NCI-H1092 (cell line): ENCODE measurements at regions not wholly inside any gene's neighbourhood (a gene's known extent, or its start where the extent isn't known, plus 50 kb on each side); places are given as distances from the start of the nearest gene placed in this dataset.

Experiments used
- DNase-seq: peaks from one replicate; lab custom pipeline; 2025; lab: John Stamatoyannopoulos, UW

DNA sequence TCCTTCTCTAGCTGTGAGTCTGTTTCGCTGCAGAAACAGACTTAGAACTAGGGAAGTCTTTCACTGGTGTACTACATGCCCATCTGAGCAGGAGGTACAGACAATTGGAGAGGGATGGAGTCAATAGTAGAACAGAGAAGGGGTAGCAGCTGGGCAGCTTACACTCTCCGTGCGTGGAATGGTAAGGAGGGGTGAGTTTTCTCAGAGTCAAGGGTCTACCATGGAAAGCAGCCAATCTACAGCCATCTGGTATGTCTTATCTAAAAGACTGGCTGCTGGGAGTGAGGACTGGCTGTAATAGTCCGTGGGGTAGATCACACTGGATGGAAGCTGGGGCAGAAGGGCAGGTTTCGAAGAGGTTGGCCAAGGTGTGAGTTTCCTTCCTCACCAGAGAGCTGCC lies 137.3 kb upstream of the TENM4 start:
- DNase-seq: no peak

DNA sequence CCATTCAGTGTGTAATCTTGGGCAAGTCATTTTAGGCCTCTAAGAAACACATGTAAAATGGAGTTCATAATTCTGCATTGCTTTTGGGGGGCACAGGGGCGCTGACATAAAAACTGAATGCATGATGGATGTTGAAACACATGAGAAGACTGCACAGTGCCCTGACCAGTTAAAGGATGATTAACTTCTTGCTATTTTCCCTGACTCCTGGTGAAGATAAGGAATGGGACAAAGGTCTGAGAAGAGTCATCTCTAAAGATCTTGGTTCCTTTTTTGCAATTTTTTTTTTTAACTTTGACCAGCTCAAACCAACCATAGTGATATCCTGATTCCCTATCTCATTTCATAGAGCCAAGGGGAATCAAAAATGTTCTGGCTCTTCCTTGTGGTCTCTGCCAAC lies 134.9 kb upstream of the TENM4 start:
- DNase-seq: no peak

DNA sequence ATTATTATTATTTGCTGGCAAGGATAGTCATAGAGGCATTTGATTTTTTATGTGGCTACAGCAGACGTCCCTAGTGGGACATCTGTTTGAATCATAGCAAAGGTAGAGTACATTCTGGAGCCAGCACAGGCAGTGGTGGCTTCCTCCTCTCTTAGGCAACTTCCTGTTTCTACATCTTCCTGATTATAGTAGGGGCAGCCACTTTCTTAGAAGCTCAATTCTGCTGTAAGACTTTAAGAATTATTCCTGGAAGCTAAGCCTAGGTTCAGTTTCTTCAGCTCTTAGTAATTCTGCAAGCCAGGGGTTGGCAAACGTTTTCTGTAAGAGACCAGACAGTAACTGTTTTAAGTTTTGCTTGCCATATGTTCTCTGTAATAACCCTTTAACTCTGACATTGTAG lies 129.3 kb upstream of the TENM4 start:
- no peak for DNase-seq

DNA sequence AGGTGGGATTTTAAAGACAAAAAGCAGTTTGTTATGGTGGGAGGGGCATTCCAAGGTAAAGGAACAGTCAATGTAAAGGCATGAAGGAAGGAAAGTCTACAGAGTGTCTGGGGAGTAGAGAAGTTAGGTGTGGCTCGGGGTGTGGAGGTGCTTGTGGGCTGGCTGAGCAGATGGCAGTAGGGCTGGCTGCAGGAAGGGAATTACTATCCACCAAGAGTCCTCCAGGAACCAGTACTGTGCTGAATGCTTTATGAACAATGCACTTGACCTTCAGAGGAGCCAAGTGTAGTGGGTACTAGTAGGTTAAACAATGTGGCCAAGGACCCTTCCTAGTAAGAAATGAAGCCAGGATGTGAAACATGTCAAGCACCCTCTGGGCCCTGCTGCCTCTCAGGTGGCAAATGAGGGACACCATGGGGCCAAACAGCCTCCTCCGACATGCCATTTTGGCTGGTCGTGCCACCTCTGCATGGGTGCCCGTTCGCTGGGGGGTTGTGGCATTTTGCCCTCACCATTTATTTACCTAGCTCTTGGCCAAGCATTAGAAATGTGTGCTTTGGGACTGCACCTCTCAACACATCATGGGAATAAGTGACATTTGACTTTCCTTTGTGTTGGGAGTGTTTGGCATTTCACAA lies 123.6 kb upstream of the TENM4 start:
- no peak for DNase-seq

DNA sequence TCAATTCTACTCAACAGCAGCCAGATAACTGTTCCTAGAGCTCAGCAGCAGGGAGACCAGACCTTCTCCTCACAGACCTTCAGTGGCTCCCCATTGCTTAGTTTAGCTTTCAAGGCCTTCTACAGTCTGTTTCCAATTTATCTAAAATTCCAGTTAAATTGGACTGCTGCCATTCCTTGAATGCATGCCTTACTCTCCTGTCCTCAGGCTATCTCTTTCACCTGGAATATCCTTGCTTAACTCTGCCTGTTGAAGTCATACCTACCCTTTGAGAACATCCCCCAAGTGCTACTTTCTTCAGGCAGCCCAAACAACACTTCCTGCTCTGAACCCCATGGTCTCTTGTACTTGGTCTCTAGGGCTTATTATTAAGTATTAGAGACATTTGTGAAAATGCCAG lies 120.7 kb upstream of the TENM4 start:
- DNase-seq: no peak

DNA sequence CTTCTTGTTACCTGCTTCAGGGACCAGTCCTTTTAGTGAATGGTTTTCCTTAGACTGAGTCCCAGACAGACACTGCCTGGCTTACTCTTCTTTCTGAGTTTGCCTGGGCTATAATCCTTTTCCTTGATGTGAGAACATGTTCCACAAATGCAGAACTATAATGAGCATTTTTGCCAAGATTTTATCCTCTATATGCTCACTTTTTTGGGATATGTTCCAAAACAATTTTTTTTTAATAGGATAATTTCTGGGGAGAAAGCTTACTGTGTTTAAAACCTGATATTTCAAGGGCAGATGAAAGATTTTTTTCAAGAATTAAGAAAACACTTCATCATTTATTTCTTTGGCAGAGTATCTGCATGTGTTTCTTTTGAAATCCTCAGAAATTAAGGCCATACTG lies 110.0 kb upstream of the TENM4 start:
- DNase-seq: no peak

DNA sequence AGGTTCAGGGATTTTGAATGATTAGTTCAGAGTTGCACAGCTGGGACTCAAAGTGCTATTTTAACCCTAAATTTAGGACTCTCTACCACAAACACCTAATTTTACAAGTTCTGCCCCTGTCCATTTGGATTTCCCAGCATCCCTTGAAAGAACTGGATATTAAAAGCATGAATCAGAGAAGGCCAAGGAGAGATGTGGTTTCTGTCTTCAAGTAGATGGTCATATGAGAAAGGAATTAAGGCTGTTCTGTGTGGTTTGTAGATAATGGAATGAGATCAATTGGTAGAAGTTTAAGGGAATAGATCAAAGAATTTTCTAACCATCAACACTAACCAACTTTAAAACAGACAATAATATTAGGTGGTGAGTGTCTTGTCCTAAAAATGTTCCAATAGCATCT lies 106.4 kb upstream of the TENM4 start:
- DNase-seq: no peak

DNA sequence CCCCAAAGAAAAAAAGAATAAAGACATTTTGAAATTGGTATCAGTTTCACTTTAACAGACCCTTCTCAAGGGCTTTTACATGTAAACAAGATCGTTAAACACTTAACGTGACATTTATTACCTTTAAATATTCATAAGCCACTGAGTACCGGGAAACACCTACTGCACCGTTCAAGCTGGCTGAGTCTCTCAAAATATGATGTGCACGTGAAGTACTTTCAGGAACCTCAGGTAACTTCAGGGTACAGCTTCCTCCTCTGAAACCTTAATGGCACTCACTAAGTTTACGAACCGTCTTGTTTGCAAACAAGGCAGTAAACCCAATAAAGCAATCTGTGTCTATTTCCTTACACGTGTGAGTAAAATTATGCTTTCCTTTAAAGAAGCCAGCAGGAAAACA lies 105.5 kb upstream of the TENM4 start:
- DNase-seq: no peak

DNA sequence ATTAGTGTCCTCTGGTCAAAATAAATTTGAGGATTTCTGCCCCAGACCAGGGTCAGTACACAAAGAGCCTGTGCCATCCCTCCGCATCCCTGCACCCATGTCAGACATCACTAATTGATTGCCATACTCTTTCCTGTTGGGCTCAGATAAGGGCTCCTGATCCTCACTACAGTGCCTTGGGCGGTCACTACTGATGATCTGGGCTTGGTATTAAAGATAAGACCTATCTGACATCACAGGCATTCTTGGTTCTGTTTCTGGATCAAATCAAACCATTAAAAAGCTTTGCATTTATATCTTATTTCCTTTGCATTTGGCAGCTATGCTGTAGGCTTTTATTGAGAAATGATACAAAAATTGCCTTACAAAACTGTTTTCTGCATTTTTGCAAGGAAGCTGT lies 103.5 kb upstream of the TENM4 start:
- no peak for DNase-seq

DNA sequence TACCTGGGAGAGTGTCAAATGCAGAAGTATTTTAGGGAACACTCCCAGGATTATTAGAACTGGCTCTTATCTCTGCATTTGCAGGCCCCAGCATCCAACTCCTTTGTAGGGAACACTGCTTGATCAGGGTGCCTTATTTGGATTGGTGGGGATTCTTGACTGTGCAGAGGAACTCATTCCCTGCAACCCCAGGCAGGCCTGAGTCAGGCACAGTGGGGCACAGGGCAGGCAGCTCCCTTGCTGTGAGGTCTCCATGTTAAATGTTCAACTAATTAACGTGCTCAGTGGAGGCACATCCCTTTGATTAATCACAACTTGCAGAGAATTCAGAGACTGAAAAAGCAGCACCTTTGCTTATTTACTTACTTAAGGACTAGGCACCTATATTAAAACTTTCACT lies 102.3 kb upstream of the TENM4 start:
- DNase-seq: no peak

DNA sequence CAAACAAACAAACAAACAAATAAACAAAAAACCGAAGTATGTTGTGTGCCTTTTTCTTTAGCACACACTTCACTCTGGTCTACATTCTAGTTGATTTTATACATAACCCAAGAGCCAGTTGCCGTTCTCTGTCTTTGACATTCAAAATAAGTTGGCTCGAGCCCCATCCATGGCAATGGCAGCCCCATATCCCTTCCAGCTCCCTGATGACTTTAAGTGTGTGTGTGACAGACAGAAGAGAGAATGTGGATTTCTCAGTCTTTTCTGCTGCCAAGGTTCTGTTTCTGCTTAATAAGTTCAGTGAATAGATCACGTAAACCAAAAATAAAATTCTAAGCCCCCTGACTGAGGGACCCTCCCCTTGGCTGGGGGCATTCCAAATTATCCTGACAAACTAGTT lies 100.6 kb upstream of the TENM4 start:
- no peak for DNase-seq

DNA sequence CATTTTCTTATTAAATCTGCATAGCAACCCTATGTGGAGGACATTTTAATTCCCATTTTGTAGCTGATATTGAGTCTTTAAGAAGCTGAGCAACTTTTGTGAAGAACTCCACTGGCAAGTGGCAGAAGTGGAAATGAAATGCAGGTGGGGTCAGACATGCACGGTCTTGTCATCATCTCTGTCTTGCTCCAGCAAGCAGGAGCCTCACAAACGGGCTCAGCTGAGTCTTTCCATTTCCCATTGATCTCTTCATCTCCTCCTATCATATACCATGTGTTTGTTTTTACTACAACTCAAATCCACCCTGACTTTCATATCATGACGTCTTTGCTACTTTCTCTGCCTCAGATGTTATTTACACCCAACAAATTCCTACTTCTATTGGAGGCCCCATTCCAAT lies 97.9 kb upstream of the TENM4 start:
- DNase-seq: no peak

DNA sequence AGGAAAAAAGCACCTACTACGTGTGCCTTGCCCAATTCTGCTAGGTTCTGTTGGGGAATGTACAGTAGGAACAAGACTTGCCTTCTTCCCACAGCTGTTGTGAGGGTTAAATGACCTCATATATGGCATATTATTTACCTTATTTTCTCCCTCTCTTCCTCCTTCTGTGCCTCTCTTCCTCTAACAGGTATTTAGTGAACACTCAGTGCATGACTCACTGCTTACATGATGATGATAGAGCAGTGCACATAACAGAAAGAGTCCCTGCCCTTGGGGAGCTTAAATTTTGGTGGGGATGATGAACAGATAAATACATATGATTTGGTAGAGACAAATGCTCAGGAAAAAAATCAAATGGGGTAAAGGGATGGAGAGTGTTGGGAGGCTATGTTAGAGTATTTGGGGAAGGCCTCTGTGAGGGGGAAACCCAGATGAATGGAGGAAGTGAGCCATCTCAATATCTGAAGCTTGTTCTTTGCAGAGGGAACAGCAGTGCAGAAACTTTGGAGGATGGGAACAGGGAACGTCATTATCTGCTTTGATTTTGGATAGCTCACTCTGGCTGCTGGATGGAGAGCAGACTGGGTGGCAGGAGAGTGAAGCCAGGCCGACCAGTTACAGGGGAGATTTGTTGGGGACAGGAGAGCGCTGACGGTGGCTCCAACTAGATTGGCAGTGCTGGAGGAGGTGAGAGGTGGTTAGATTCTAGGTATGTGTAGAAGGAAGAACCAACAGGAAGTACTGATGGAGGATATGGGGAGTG lies 95.5 kb upstream of the TENM4 start:
- DNase-seq: no peak

DNA sequence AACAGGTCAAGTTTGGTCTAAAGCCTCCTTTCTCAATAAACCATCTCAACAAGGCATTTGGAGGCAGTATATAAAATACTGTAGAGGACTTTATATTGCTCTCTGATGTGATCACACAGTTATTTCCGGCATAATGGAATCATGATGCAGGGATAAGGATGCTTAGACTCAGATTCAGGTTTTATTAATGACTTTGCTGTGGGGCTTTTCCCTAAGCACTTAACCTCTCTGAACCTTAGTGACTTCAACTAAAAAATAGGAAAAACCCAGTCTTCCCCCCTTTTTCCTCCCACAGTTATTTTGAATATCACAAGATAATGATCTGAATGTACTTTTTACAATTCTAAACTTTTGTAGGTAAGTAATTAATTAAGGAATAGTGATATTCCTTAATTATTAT lies 94.8 kb upstream of the TENM4 start:
- no peak for DNase-seq

DNA sequence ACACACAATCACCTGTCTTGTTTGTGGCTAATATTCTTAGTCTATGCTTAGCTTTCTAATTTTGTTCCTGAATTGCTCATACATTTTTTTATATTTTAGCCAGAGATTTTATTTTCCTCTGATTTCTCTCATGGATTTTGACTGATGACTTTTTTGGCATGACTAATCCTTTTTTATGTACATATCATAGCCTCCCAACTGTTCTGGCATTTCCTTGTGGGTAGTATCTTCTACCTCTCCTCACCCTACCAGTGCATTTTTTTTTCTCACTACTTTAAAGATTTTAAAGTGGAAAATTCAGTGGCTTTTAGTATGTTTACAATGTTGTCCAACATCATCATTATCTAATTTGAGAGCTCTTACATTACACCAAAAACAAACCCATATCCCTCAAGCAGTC lies 84.4 kb upstream of the TENM4 start:
- DNase-seq: no peak

DNA sequence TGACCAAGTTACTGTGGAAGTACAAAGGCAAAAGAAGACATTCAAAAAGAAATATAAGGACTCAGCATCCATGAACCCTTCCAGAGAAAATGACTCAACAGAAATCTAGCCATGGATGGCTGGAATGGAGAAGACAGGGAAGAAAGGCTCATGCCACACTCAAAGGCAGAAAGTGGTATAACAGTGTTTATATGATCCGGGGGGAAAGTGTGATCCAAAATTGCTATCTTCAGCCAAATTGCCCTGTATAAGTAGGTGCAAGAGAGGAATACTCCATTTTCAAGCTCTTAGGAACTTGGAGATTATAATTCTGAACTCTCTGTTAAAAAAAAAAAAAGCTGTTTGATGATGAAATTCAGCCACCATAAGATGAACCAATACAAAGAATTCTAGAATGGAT lies 81.8 kb upstream of the TENM4 start:
- no peak for DNase-seq

DNA sequence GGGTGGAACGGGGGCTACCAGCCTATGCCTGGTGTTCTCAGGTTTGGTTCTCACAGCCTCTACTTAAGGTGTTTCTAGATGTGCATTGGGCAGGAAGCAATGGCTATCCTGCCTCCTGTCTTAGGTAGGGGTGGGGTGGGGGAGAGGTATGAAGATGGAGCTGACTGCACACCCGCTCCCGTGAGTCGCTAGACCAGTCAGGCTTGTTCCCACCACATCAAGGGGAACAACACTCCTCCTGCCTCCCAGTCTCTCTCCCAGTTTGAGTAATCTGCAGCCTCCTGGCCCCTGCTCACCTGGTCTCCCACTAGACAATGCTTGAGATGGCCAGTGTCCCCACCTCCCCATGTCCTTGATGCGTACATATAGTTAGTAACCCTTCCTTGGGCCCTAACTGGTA lies 79.3 kb upstream of the TENM4 start:
- DNase-seq: no peak

DNA sequence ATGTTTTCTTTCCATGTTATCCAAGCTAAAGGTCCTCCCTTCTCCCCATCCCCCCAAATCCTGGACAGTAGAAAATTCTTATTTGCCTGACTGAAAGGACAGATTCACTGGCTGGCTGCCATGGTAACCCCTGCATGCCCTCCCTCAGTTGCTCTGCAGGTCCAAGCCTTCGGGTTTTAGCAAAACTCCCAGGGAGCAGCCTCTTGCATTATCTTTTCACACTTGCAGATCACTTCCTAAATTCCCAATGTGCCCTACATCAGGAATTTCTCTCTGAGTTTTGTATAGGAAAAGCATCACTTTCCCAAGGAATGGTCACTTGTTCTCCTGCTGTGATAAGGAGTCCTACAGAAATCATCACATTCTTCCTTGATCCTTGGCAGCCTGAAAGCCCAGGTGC lies 75.0 kb upstream of the TENM4 start:
- no peak for DNase-seq

DNA sequence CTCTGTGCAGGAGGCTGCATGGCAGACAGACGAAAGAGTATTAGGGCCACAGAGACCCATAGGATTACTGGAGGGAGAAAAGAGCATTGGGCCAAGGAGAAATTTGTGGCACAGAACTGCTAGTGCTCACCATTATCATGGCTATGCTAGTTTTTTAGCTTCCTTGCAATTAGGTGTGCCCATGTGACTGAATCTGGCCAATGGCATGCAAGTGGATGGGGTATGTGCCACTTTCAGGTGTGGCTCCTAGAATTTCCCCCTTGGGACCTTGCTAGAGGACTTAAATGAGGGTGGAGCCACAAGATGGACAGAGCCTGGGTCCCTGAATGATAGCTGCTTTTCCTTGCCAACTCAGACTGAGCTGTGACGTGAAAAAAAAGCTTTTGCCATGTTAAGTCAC lies 73.9 kb upstream of the TENM4 start:
- DNase-seq: no peak

DNA sequence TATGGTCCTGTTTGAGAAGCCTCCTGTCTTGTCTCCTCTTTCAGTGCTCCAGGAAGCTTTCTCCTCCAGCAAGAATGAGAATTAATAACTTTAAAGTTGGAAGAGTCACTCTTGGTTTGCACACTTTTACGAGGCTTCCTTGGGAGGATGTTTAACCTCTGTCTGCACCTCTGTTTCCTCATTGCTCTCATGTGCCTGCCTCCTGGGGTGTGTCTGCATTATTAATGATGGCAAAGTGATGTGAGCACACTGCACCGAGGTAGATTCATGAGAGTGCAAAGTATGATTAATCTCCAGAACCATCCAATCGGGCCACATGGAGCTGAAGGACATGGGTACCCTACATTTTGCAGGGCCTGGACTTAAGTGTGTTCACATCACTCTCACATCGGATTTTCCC lies 73.5 kb upstream of the TENM4 start:
- DNase-seq: no peak

DNA sequence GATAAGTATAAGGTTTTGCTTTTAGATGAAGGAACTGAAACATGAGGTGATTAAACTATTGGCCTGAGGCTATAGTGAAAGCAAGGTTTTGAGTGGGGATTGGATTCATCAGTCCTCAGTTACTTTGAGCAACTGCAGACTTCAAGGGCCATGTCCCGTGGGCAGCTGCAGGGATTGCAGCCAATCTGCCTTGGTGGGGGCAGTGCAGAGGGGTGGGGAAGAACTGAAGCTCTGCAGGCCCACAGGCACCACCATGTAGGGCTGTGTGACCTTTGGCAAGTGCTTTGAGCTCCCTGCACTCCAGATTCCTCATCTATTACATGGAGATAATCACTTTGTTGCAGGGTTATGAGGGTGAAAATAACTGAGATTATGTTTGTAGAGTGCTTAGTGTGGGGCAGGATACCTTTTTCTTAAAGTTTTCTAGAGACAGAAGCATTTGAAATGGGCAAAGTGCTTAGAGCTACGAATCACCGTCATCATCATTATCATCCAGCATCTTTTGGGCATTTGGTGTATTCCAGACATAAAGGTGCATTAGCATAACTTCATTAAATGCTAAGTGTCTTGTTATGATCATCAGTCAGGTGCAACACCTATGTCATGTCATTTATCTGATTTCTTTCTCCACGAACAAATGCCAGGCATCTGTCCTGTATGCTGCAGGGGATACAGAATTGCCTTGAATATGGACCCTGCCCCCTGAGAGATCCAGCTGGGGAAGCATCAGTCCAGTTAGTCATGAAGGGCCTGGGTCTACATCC lies 72.1 kb upstream of the TENM4 start:
- no peak for DNase-seq

DNA sequence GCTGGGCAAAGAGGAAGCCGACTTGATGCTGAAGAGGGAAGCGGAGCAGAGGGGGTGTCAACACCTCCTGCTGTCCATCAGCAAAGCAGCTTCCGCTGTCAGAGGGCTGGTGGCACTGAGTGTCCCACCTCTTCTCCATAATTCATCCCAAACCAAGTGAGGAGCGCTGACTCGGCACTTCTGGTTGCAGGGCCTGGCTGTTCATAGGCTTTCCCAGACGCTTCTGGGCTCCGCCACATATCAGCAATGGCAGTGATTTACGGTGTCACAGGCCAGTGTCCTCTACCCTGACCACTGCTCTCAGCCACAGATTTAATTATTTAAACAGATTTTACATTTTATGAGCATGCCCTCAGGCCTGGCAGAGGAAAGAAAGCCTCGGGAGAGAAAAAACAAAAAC lies 70.1 kb upstream of the TENM4 start:
- no peak for DNase-seq

DNA sequence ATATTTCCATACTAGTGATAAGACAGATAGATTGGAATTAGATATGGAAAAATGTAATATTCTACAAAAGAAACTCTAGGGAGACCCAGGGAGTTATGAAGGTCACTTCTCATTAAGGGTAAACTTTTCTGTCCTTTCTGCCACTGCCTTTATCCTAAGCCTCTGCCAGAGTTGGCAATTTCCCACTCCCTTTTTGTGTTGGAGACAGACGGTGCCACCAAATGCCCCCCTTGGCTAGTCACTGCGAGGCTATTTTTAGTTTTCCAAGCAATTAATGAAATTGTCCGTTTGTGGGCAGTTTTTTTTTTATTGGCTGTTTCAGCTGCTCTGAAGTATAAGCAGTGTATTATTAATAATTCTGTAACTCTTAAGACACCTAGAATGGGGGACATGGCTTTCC lies 67.6 kb upstream of the TENM4 start:
- no peak for DNase-seq
